HG03060 (cell line): ENCODE measurements at regions not wholly inside any gene's neighbourhood (a gene's known extent, or its start where the extent isn't known, plus 50 kb on each side); places are given as distances from the start of the nearest gene placed in this dataset.

Source experiments
- ATAC-seq: cut with Tn5 transposase; IDR thresholded peaks from one replicate; pipeline ENCODE4 v1.9.1; 2021; ENCODE audit warnings: low read depth, moderate number of reproducible peaks; ENCODE audit not compliant: unreplicated experiment

GRCh38 chr7:32200646-32201045 lies 130.4 kb upstream of the PDE1C start:
- no peak for ATAC-seq

- ATAC-seq = no peak
These were observed 124.3 kb upstream of the PDE1C start for GRCh38 chr7:32194537-32194936.

DNA sequence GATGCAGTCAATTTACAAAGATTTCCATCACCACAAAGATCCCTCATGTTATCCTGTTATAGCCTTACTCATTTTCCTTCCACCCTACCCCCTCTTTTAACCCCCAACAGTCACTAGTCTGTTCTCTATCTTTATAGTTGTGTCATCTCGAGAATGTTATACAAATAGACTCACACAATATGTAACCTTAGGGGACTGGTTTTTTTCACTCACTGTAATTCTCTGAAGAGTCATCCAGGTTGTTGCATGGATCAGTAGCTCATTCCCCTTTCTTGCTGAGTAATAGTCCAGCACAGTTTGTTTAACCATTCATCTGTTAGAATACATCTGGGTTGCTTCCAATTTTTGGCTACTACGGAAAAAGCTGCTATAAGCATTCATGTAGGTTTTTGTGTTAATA lies 121.1 kb upstream of the PDE1C start:
- ATAC-seq = no peak

DNA sequence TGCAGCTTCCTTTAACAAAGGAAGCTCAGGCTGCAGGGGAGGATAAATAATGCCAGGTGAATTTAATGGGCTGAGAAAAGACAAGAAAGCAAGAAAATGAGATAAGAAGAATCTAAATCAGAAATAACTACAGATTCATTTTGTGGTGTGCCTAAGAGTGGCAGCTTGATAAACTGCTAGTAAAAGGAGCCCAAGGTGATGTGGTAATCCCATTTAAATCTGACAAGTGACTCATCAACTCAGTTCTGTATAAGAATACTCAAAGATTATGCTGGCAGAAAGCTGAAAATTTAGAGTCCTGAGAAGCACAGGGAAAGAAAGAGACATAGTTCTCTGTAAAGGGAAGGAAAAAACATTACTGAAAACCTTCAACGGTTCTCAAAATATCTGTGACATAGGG lies 109.4 kb upstream of the PDE1C start:
- ATAC-seq = no peak

DNA sequence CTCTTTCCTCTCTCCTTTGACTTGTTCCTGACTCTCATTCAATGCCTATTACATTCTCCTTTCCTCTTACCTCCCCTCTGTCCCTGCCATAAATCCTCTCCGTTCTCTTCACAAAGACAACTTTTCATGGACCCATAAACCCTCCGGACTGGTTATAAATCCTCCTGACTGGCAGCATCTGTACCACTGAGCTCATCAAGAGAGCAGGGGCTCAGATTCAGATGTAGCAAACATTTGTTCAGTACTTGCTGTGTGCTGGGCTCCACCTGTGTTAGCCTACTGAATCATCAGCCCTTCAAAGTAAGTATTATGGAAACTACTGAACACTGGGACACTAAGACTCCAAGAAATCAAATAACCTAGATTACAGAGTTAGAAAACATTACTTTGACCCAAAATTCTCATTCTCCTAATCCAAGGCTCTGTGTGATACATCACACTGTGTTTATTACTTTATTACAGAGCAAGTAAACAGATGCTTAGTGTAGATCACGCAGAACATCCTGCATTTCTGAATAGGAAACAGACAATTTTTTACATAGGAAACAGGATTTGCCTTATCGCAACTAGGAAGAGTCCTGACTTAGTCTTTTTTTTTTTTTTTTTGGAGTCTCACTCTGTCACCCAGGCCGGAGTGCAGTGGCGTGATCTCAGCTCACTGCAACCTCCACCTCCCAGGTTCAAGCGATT lies 108.6 kb upstream of the PDE1C start:
- ATAC-seq = no peak

DNA sequence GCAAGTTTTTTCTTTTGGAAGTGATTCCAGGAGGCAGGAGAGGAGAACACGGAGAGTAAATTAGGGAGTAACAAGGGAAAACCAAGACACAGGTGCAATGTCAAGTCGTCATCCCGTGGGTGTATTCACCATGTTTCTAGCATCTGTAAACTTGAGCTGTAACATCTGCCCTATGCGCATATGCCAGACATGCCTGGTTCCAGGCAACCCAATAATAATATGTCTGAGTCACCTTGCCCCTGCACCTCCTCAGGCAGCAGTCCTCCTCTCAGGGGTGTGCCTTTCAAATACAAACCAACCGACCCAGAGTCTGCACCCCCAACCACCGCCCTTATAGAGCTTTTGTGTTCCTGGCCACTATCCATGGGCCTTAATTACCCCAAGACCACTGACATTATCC lies 107.0 kb upstream of the PDE1C start:
- no peak for ATAC-seq

DNA sequence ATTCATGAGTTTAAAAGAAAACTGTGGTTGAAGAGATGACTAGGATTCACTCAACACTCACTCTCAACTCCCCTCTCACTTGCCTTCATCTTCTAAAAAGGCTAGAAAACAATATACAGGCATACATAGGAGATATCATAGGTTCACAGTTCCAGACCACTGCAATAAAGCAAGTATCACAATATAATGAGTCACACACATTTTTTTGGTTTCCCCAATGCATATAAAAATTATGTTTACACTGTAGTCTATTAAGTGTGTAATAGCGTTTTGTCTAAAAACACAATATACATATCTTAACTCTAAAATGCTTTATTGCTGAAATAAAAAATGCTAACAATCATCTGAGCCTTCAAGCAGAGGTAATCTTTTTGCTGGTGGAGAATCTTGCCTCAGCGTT lies 104.9 kb upstream of the PDE1C start:
- no peak for ATAC-seq

DNA sequence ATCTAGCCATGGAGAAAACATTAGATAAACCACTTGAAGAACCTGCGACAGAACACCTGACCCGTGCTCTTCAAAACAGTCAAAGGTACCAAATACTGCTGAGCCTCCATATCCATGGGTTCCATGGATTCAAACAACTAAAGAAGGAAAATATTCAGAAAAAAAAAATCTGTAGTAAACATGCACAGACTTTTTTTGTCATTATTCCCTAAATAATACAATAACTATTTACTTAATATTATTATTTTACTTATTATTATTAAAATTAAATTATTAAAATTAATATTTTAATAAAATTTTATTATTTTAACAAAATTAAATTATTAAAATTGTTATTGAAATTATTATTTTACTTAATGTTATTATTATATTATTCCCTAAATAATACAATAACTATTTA lies 101.0 kb upstream of the PDE1C start:
- ATAC-seq = no peak

DNA sequence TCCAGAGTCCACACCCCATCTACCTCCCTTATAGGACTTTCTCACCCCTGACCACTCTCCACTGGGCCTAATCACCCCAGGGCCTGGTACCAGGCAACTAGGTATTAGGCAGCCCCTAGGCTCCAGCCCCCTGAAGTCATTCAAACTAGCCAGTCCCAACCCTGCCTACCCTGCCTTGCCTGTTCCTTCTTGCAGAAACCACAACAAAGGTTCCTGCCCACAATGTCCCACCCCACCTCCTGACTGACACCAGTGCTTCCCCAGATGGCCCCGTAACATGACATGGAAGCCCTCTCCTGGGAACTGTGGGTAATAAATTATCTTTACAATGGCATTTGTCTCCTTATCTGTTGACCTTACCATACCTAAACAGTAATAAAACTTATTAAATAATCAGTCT lies 100.6 kb upstream of the PDE1C start:
- no peak for ATAC-seq

- no peak for ATAC-seq
These were observed 99.0 kb upstream of the PDE1C start for GRCh38 chr7:32169228-32169627.

- no peak for ATAC-seq
These were observed 97.6 kb upstream of the PDE1C start for GRCh38 chr7:32167815-32168214.

DNA sequence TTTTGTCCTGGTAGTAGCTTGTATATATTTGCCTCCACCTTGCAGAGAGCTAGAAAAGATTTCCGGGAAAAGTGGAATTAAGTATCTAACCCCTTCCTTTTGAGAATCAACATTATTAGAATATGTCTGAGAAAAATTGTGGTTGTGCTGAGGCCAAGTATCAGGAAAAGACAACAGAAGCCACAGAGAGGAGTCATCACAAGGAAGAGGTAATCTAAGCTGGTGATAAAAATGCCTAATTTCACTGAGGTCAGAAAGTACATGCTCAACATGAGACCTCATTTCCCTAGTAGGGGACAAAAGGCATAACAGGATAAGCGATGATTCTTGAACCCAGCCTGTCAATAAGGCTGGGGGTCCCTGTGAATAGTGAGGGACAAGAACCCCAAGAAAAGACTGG lies 97.0 kb upstream of the PDE1C start:
- ATAC-seq = no peak

GRCh38 chr7:32164341-32164996 lies 94.3 kb upstream of the PDE1C start:
- no peak for ATAC-seq

- ATAC-seq = no peak
These were observed 93.7 kb upstream of the PDE1C start for GRCh38 chr7:32163896-32164295.

DNA sequence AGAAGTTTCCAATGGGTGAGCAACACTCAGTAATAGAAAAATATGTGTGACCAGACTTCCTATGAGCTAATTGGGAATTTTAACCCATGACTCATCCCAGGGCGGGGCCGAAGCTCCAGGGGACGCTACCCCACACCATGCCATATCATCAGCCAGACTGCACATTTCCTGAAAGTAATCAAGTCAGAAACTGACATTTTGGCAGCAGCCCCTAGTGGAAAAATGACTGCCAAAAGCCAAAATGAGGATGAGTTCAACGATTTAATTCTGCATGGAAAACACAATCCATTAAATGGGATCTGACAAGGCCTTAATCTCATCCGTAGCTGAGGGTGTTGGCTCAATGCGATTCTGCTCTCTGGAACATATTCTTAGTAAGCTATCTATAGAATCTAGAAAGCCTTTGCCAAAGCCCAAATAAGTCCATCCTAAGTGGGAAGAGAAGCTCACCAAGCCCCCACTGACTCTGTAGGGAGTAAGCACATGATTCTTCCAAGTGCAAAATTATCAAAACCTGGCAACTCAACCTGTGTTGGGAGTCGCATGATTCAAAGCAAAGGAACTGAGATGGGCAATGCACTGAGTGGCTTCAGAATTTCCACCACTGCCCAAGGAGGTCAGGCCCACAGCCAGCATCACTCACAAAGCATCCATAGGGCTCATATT lies 93.1 kb upstream of the PDE1C start:
- ATAC-seq = no peak

DNA sequence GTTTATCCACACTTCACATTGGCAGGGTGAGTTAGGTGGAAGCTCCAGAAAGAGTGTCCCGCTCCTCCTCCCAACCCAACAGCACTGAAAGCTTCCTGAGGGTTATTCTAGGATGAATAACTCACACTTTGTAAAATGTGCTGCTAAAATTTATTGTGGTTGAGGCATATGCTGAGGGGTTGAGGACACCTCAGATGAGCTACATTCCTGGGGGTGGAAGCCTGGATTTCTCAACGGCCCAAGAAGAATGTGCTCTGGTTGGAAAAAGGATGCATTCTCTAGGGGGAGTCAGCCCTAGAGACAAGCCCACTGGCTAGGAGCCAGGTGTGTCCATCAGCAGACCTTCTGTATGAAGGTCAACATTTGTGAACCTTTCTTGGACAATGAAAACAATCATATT lies 91.5 kb upstream of the PDE1C start:
- no peak for ATAC-seq

DNA sequence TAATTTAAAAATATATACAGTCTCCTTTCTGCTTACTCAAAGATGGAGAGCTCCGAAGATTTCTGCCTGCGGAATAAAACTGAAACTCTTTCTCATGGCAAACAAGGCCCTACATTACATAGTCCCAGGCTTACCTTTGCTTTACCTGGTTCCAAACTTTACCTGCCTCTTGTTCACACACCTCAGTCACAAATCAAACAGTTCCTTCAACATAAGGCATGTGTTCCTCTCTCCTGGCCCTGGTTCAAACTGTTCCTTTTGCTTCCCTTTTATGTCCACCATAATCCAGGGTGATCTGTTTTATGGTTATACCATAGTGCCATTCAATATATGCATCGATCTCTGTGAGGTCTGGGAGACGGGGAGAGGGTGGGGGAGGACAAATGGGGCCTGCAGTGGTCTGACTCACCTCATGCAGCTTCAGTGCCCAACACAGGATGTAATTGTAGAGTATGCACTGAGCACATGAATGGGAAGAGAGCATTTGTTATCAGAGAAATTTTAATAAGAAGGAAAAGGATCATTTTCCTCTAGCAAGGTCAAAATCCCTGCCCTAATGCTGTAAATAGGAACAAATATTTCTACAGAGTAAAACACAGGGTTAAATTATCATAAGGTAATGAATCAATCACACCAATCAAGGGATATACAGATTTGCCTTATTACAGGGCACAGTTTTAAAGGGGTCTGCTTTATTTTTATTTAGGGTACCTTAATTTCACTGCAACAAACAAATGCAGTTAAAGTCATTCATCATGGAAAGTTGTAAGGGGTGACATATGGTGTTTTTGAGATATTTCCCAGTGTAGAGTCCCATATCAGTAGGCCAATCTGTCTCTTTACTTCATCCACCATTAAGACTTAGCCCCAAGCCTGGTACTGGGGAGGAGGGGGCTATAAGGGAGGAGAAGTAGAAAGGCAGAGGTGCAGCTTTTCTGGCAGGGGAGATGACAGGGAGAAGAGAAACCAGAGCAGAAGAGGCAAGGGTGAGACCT lies 88.8 kb upstream of the PDE1C start:
- ATAC-seq = no peak

DNA sequence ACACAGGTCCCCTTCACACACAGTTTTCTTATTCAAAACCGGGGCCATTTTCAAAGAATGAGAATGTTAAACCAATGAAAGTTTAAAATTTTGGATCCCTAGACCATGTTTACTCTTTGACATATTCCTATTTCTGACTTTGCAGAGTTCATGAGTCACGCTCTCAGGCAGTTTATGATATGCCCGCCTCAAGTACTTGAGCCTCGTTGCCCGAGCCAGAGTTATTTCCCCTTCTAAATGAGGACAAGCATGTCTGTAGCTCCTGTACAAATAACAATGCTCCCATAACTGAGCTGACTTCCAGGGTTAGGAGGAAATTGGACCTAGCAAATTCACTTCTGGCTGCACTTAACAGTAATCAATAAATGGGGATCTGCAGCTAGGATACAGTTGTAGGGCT lies 87.9 kb upstream of the PDE1C start:
- no peak for ATAC-seq

DNA sequence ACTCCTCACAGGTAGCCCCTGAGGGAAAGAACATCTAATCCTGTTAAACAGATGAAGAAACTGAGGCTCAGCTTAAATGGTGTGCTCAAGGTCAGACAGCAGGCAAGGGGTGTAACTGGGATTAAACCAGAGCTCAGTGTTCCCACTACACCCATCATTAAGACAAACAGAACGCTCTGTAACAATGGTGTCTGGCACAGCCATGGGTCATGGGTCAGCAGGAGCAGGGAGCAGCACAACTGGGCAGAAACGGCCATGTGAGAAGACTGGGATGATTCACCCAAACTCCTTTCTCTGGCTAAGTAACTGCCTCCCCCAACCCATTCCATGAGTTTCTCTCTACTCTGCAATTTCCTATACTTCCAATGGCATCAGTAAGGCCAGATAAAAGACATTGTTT lies 85.5 kb upstream of the PDE1C start:
- no peak for ATAC-seq

GRCh38 chr7:32154797-32155196 lies 84.6 kb upstream of the PDE1C start:
- ATAC-seq = no peak

DNA sequence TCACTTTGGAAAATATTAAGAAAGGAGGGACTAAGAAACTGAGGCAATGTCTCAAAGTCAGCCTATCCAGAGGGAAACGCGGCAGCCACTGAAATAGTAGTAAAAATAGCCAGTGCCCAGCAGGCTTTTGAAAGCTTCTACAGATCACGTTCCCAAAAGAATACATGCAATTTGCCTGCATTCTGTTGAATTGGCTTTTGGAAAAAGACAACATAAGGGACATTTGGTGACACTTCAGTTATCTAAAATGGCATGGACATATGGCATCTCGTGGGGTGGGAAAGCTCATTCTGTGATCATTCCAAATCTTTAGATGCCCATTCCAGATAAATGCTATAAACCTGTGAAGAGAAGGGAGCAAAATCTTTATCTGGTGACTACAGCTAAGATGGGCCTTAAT lies 82.8 kb upstream of the PDE1C start:
- no peak for ATAC-seq
